ENCODE measurements at regions not wholly inside any gene's neighbourhood (a gene's known extent, or its start where the extent isn't known, plus 50 kb on each side); places are given as distances from the start of the nearest gene placed in this dataset.

DNA sequence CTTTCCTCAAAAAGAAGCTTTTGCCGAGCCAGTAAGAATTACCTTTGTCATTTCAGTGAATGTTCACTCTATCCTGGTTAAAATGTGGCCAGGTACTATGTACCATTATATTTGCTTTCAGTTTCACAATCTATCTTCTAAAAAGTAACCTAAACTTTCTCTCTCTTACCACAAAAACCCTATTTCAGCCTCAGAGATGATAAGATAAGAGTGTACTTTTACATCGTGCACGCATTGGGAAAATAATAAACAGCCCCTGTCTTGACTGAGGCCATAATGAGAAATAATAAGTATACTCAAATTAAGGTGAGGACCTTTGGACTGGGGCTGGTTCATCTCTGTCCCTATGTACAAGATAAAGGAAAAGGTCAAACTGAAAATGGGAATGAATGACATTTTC, 77.7 kb downstream of the ZNF726 start:
- no peak for TF ChIP-seq POLR2AphosphoS5 (IDR thresholded peaks at IDR 0.05; ENCODE audit: borderline replicate concordance, low read depth, low read length)
- TF ChIP-seq EZH2 (IDR thresholded peaks at IDR 0.05), result no peak
- TF ChIP-seq FOXP2 (optimal IDR thresholded peaks at IDR 0.05; ENCODE audit: control extremely low read depth, extremely low read length, insufficient read depth), result no peak

All from SK-N-MC (cell line).